ENCODE measurements at regions not wholly inside any gene's neighbourhood (a gene's known extent, or its start where the extent isn't known, plus 50 kb on each side); places are given as distances from the start of the nearest gene placed in this dataset.

DNA sequence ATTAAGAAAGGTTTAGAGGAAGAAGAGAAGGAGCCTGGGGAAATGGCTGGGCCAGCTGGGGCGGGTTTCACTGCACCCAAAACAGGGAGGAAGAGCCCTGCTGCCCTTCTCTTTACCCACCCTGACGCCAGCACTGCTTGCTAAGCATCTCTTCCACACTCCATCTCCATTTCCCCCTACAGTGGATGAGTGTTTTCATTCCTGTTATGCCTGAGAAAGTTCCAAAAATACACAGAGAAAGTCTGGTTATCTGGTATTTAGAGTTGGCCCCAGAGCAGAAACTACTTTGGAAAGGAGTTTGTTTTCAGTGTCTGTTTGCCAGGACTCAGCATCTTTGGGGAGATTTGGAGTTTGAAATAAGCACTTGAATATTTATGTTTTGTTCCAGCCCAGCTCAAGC is 451.0 kb downstream of the SLC4A3 start:
- no peak for TF ChIP-seq CTCF (conservative IDR thresholded peaks at IDR 0.05)
- H3K27ac ChIP-seq: no peak overlapping the region

- H3K27ac ChIP-seq: no peak overlapping the region
- no peak for TF ChIP-seq CTCF (conservative IDR thresholded peaks at IDR 0.05)
Measured at GRCh38 chr2:220079595-220079994, 452.2 kb downstream of the SLC4A3 start.

GRCh38 chr2:220081171-220081570 is 453.7 kb downstream of the SLC4A3 start:
- H3K27ac ChIP-seq: no peak overlapping the region
- no peak for TF ChIP-seq CTCF (conservative IDR thresholded peaks at IDR 0.05)

GRCh38 chr2:220090050-220090449 is 462.6 kb downstream of the SLC4A3 start:
- no peak overlapping the region for H3K27ac ChIP-seq
- no peak for TF ChIP-seq CTCF (conservative IDR thresholded peaks at IDR 0.05)

DNA sequence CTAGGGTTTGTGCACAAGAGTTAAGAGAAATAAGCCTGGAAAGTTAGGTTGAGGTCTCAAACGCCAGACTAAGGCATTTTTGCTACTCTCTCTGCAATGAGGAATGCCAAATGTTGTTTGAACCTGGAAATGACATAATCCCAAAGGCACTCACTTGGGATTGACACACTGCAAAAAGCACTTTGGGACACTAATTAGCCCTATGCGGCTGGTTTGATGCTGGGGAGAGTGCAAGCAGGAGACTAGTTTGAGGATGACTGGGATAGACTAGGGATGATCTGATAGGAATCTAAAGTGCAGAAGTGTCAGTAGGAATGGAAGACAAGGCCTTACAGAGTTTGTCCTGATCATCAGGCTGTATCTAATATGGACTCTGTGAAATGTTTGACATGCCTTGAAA is 469.0 kb downstream of the SLC4A3 start:
- no peak for TF ChIP-seq CTCF (conservative IDR thresholded peaks at IDR 0.05)
- no peak overlapping the region for H3K27ac ChIP-seq

DNA sequence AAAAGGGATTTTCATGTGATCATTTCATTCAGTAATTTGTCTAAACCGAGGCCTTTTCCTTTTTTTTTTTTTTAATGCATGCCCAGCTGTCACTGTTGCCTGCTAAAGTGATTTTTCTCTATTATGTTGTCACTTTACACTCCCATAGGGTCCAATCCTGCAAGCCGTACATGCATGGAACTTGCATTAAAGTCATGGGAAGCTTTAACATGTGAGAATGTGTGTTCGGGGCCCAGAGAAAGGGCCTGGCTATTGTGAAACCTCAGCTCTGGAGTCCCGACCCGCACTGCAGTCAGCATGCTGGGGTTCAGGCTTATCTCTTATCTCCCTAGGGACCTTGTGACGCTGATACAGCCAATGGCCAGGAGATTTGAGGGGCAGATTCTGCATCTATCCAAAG is 474.6 kb downstream of the SLC4A3 start:
- no peak for TF ChIP-seq CTCF (conservative IDR thresholded peaks at IDR 0.05)

DNA sequence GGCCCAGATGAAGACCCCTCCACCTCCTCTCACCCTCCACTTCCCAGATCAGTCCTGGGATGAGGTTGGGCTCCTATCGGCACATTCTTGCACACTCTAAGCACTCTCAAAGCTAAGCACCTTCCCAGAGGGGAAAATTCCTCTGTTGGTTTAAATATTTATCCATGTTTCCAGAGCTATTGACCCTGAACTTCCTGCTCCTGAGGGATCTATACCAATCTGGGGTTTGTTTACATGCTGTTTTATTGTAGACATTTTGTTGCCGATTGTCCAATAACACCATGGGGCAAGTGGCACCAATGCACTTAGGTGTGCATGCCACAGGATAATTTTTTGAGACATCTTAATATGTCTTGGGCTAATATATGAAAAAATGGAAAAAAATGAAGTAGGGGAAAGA is 476.2 kb downstream of the SLC4A3 start:
- no peak for TF ChIP-seq CTCF (conservative IDR thresholded peaks at IDR 0.05)
- no peak overlapping the region for H3K27ac ChIP-seq

More for the DNA sequence above, 474.6 kb downstream of the SLC4A3 start:
- H3K27ac ChIP-seq: no peak overlapping the region

DNA sequence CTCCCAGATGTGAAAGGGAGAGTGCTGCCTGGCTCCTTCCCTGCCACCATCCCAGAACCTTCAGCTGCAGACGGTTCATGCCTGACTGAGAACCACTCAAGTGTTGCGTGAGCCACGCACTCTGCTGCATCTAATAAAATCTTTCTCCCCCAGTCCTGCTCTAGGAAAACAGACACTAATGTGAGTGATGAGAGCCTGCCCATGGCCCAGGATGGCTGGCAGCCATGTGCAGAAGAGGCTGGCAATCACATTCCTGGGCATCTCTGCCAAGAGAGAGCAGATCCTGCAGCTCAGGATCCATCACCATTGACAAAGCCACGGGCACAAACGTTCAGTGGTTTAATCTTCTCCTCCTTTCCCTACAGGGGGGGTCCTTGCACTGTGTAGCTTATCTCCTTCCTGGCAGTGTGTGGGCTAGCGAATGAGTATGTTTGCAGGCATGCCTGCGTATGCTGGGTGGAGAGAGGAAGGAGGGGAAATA is 477.5 kb downstream of the SLC4A3 start:
- H3K27ac ChIP-seq: no peak overlapping the region
- peak; percentile 42 for TF ChIP-seq CTCF (conservative IDR thresholded peaks at IDR 0.05)

Data from VCaP (cell line).